Keratinocyte (primary cell): ENCODE measurements at regions not wholly inside any gene's neighbourhood (a gene's known extent, or its start where the extent isn't known, plus 50 kb on each side); places are given as distances from the start of the nearest gene placed in this dataset.

ENCODE experiments used
- DNase-seq: peaks from one replicate; pipeline ENCODE4 v3.0.0-alpha.2; 2011; ENCODE audit warnings: low read depth, missing footprints, low spot score
- FAIRE-seq: peaks from 2 replicates; lab custom pipeline; 2011; peaks lifted over from hg19 to GRCh38; lab: Jason Lieb, UNC
- H2AFZ ChIP-seq: 2 replicates; pipeline ENCODE4 v1.6.0; 2012; ENCODE audit warnings: low read length, control low read depth, inconsistent platforms; ENCODE audit not compliant: control insufficient read depth
- H3K27ac ChIP-seq: 2 replicates; pipeline ENCODE4 v1.5.1; 2011; ENCODE audit warnings: low read length; ENCODE audit not compliant: control insufficient read depth, insufficient read depth
- H3K27me3 ChIP-seq: 3 replicates; pipeline ENCODE4 v1.6.0; 2011; ENCODE audit warnings: low read length; ENCODE audit not compliant: control insufficient read depth, insufficient read depth; ENCODE audit errors: extremely low read depth
- H3K36me3 ChIP-seq, 2 experiments: 2 replicates in 1 of 2; 3 replicates in 1 of 2; pipeline ENCODE4 v1.5.1; 2011; ENCODE audit warnings: low read length in 2 of 2, mild to moderate bottlenecking in 1 of 2; ENCODE audit not compliant: control insufficient read depth in 2 of 2, insufficient read depth in 2 of 2; ENCODE audit errors: extremely low read depth in 1 of 2
- H3K4me1 ChIP-seq: 3 replicates; pipeline ENCODE4 v1.5.1; 2011; ENCODE audit warnings: low read length; ENCODE audit not compliant: control insufficient read depth, insufficient read depth; ENCODE audit errors: extremely low read depth
- H3K4me2 ChIP-seq: 3 replicates; pipeline ENCODE4 v1.6.0; 2011; ENCODE audit warnings: low read depth, low read length; ENCODE audit not compliant: control insufficient read depth, insufficient read depth; ENCODE audit errors: extremely low read depth
- H3K4me3 ChIP-seq, 3 experiments: fragments of 200-600 bp in 1 of 3; sonication (generic) in 1 of 3; 2 replicates in 2 of 3; 3 replicates in 1 of 3; pipeline ENCODE4 v1.5.1; 2011 to 2016; ENCODE audit warnings: low read length in 3 of 3, mild to moderate bottlenecking in 3 of 3, control low read depth in 2 of 3, inconsistent platforms in 1 of 3, low read depth in 1 of 3, mixed read lengths in 1 of 3, mixed run types in 1 of 3, moderate library complexity in 1 of 3; ENCODE audit not compliant: control insufficient read depth in 2 of 3, insufficient read depth in 2 of 3; ENCODE audit errors: extremely low read depth in 1 of 3
- H3K79me2 ChIP-seq: 2 replicates; pipeline ENCODE4 v1.6.0; 2012; ENCODE audit warnings: low read length; ENCODE audit not compliant: control insufficient read depth, insufficient read depth
- H3K9ac ChIP-seq: 3 replicates; pipeline ENCODE4 v1.6.0; 2011; ENCODE audit warnings: low read length; ENCODE audit not compliant: control insufficient read depth, insufficient read depth; ENCODE audit errors: extremely low read depth
- H3K9me1 ChIP-seq: 3 replicates; pipeline ENCODE4 v1.6.0; 2011; ENCODE audit warnings: low read length; ENCODE audit not compliant: control insufficient read depth, insufficient read depth; ENCODE audit errors: extremely low read depth
- H3K9me3 ChIP-seq: 2 replicates; pipeline ENCODE4 v1.5.1; 2012; ENCODE audit warnings: low read depth, low read length; ENCODE audit not compliant: control insufficient read depth
- H4K20me1 ChIP-seq: 3 replicates; pipeline ENCODE4 v1.6.0; 2011; ENCODE audit warnings: low read length; ENCODE audit not compliant: control insufficient read depth, insufficient read depth; ENCODE audit errors: extremely low read depth
- CTCF ChIP-seq, 3 experiments: IDR thresholded peaks in 1 of 3; conservative IDR thresholded peaks in 1 of 3; optimal IDR thresholded peaks in 1 of 3; 2 replicates in 2 of 3; 3 replicates in 1 of 3; pipeline versions ENCODE3 to v1.5.1; 2011; ENCODE audit warnings: low read length in 3 of 3, mild to moderate bottlenecking in 3 of 3, moderate library complexity in 2 of 3, control low read depth in 1 of 3, inconsistent platforms in 1 of 3; ENCODE audit not compliant: insufficient read depth in 2 of 3; ENCODE audit errors: extremely low read depth in 1 of 3
- EZH2 ChIP-seq: IDR thresholded peaks from one replicate; pipeline ENCODE4 v1.6.1; 2012; ENCODE audit warnings: inconsistent platforms, mild to moderate bottlenecking, low read length, moderate library complexity
- dilution Hi-C: fragments of 300-500 bp; cut with MboI; formaldehyde crosslinking; loops from one replicate; pipeline ENCODE4 v1.7.0; 2020; ENCODE audit warnings: low sequenced_read_pairs; ENCODE audit not compliant: extremely low pct_ligation_motif_present
- small RNA-seq, 3 experiments: library from RNA; depleted of rRNA; stranded (forward); fragments of <200 nt; gene quantifications; one replicate each; pipeline ENCODE3, GENCODE V24; 2012; ENCODE audit warnings: low read depth in 3 of 3, low replicate concordance in 1 of 3; ENCODE audit not compliant: insufficient read length in 3 of 3

- Histone ChIP-seq H3K9ac (no peak overlapping the region), H3K27me3 (no peaks in the 10 kb centered on the region), H2AFZ (no peak overlapping the region), H3K4me3 (no peak overlapping the region), H3K9me3 (no peaks in the 10 kb centered on the region), H3K36me3 (no peaks in the 10 kb centered on the region), H3K27ac (no peak overlapping the region), H3K9me1 (no peaks in the 10 kb centered on the region), H3K4me1 (no peaks in the 10 kb centered on the region), H4K20me1 (no peaks in the 10 kb centered on the region), H3K79me2 (no peaks in the 10 kb centered on the region), H3K4me2 (no peak overlapping the region)
- TF ChIP-seq EZH2 (no peak), CTCF (optimal IDR thresholded peaks at IDR 0.05 in 1 of 3, IDR thresholded peaks at IDR 0.05 in 1 of 3, conservative IDR thresholded peaks at IDR 0.05 in 1 of 3; ENCODE audit: extremely low read depth in 1 of 3, insufficient read depth in 2 of 3, low read length in 3 of 3) (no peak)
- FAIRE-seq (no peak), DNase-seq (no peak)
- dilution Hi-C loops: no loop called here
These were observed 49.8 kb upstream of the SYN2 start for GRCh38 chr3:11954312-11954934.

Small RNAs in the stretch of these regions (small RNA-seq; reads per million reads assigned to genes)
- 0 reads per million in 3 experiments for gene RN7SL147P
